ENCODE measurements at regions not wholly inside any gene's neighbourhood (a gene's known extent, or its start where the extent isn't known, plus 50 kb on each side); places are given as distances from the start of the nearest gene placed in this dataset.

DNA sequence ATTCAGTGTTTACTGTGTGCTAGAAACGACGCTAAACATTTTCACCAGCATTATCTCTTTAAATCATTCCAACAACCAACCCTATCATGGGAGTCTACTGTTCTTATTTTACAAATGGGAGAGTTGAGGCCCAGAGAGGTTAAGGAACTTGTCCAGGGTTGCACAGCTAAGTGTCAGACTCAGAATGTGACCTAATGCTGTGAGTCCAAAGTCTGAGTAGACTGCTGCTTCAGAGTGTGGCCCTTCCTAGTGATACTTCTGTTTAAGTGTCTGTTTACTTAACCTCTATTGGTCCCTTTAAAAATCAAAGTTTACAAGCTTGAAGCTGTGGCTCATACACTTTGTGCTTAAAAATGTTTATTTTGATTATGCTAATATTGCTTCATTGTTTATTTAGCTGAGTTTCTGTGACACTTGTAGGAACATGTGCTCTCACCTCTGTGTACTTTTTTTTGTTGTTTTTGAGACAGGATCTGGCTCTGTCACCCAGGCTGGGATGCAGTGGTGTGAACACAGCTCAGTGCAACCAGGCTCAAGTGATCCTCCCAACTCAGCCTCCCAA is 84.4 kb upstream of the SYPL1 start:
- TF ChIP-seq, protein P1, sequence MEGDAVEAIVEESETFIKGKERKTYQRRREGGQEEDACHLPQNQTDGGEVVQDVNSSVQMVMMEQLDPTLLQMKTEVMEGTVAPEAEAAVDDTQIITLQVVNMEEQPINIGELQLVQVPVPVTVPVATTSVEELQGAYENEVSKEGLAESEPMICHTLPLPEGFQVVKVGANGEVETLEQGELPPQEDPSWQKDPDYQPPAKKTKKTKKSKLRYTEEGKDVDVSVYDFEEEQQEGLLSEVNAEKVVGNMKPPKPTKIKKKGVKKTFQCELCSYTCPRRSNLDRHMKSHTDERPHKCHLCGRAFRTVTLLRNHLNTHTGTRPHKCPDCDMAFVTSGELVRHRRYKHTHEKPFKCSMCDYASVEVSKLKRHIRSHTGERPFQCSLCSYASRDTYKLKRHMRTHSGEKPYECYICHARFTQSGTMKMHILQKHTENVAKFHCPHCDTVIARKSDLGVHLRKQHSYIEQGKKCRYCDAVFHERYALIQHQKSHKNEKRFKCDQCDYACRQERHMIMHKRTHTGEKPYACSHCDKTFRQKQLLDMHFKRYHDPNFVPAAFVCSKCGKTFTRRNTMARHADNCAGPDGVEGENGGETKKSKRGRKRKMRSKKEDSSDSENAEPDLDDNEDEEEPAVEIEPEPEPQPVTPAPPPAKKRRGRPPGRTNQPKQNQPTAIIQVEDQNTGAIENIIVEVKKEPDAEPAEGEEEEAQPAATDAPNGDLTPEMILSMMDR (IDR thresholded peaks at IDR 0.05; ENCODE audit: low read depth, low read length, missing control alignments): no peak
- H3K4me3 ChIP-seq (ENCODE audit: low read depth, low read length): no peak overlapping the region
- no peak for DNase-seq (ENCODE audit: low read depth)

DNA sequence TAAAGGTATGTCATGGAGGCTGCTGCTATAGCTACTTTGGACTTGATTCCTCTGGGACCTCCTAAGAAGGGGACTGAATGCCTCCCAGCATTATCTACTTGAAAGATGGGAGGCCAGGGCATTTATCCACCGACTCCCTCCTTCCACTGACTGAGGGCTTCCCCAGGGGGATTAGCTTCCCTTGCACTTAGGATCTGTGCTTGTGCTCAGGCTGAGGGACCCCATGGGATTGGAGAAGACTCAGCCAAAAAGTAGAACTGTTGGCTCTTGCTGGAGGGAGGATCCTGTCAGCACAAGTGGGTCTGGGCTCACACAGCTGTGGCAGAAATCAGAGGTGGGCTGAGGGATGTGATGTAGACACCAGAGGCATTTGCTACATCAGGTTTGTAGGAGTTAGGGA is 81.5 kb upstream of the SYPL1 start:
- no peak for DNase-seq (ENCODE audit: low read depth)
- TF ChIP-seq, protein P1 (IDR thresholded peaks at IDR 0.05; ENCODE audit: low read depth, low read length, missing control alignments): no peak
- no peak overlapping the region for H3K4me3 ChIP-seq (ENCODE audit: low read depth, low read length)

DNA sequence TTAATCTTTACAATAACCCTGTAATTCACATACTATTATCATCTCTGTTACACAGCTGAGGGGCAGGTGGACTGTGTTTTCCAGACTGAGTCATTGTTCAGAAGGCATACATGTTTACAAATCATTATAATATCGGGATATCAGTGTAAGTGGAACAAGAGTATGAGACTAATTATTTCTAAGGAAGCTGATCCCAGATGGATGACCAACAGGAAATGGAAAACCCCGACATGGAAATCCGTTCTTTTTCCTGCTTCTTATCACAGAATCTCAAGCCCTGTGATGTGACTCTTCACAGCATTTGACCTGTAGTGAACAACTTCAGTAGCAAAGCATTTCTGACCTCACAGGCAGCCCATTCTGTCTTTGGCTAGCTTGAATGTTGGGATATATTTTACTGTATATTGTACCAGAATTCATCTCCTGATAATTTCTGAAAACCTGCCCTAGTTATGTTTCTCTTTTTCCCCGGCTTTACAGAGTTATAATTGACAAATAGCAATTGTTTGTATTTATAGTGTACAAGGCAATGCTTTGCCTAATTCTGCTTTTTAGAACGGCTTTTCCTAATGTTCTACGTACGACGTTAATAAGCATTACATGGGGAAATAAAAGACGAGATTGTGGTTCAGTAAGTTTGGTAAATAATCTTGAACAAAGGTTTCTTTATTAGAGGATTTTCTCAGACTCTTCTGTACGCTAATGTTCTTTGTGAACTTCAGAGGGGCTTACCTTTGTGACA is 78.6 kb upstream of the SYPL1 start:
- H3K4me3 ChIP-seq (ENCODE audit: low read depth, low read length): no peak overlapping the region
- no peak for DNase-seq (ENCODE audit: low read depth)
- TF ChIP-seq, protein P1 (IDR thresholded peaks at IDR 0.05; ENCODE audit: low read depth, low read length, missing control alignments): no peak

DNA sequence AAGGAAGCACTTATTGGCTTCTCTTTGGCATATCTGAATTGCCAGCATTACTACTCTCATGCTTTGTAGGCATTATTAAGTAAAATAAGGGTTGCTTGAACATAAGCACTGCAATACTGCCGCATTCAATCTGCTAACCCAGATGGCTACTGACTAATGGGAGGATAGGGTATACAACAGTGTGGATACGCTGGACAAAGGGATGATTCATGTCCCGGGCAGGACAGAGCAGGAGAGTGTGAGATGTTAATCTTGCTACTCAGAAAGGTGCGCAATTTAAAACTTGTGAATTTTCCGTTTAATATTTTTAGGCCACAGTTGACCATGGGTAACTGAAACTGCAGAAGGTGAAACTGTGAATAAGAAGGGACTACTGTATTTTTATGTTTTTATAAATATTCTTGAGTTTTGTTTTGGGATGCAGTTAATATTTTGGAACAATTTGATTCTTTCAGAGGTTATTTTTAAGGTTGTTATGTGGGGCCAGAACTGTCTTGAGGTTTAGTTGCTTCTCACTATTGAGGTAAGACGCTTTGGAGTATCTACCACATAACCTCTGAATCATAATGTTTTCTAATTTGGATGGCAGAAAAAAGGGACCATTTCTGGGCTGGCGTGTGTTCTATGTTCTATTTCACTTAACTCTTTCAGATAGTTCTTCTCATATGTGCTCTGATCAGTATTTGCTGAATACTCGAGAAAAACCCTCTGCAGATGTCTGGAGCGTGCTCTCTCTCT is 75.7 kb upstream of the SYPL1 start:
- TF ChIP-seq, protein P1 (IDR thresholded peaks at IDR 0.05; ENCODE audit: low read depth, low read length, missing control alignments): no peak
- DNase-seq (ENCODE audit: low read depth): no peak
- no peak overlapping the region for H3K4me3 ChIP-seq (ENCODE audit: low read depth, low read length)

DNA sequence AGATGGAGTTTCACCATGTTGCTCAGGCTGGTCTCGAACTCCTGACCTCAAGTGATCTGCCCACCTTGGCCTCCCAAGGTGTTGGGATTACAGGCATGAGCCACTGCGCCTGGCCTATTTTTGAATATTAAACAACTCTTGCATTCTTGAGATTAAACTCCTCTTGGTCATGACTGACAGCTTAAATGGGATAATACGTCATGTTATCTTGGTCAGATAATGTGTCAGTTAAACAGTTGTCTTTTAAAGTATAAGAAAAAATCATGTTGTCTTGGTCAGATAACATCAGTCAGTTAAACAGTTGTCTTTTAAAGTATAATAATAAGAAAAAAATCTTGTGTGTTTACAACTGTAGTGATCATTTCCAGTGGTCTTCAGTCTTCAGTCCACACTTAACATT is 73.6 kb upstream of the SYPL1 start:
- TF ChIP-seq, protein P1 (IDR thresholded peaks at IDR 0.05; ENCODE audit: low read depth, low read length, missing control alignments): no peak
- DNase-seq (ENCODE audit: low read depth): no peak
- no peak overlapping the region for H3K4me3 ChIP-seq (ENCODE audit: low read depth, low read length)

DNA sequence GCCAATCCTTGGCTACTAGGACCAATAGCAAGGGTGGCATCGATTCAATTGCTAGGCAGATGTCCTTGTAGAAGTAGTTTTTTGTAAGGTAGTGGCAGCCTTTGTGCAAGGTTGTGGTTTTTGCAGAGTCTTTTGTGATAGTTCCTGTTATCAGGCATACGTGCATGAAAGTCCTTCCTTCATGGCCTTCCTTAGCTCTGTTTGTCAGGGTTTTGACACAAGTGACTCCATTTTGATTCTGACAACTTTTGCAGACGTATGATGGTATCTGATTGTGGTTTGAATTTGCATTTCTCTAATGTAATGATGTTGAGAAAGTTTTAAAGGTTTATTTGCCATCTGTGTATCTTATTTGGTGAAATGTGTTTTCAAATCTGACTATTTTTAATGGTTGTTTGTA is 71.8 kb upstream of the SYPL1 start:
- no peak overlapping the region for H3K4me3 ChIP-seq (ENCODE audit: low read depth, low read length)
- TF ChIP-seq, protein P1 (IDR thresholded peaks at IDR 0.05; ENCODE audit: low read depth, low read length, missing control alignments): no peak
- DNase-seq (ENCODE audit: low read depth): no peak
